A673 (cell line): ENCODE measurements at regions not wholly inside any gene's neighbourhood (a gene's known extent, or its start where the extent isn't known, plus 50 kb on each side); places are given as distances from the start of the nearest gene placed in this dataset.

ENCODE experiments used
- CTCF ChIP-seq: fragments of 300-800, 200-600 bp; sonication (generic); conservative IDR thresholded peaks from 2 replicates; pipeline ENCODE4 v1.5.1; 2017; ENCODE audit warnings: low read depth, mild to moderate bottlenecking, antibody characterized with exemption, low read length, moderate library complexity, mixed read lengths
- EZH2 ChIP-seq: fragments of 200-600 bp; sonication (generic); IDR thresholded peaks from 2 replicates; pipeline ENCODE4 v1.6.1; 2017; ENCODE audit warnings: borderline replicate concordance, low read depth, mild to moderate bottlenecking, mixed read lengths, antibody characterized with exemption, low read length; ENCODE audit not compliant: poor library complexity, severe bottlenecking

- no peak for TF ChIP-seq CTCF
- no peak for TF ChIP-seq EZH2
Observed at GRCh38 chr17:73954951-73955350, 248.5 kb upstream of the RPL38 start.
